Muscle layer of colon (tissue), 2 donors: ENCODE measurements at regions not wholly inside any gene's neighbourhood (a gene's known extent, or its start where the extent isn't known, plus 50 kb on each side); places are given as distances from the start of the nearest gene placed in this dataset.

Experiments used
- H3K27ac ChIP-seq: one replicate; pipeline ENCODE4 v1.7.0; 2013; ENCODE audit warnings: low read depth, mild to moderate bottlenecking, low read length, moderate library complexity
- H3K27me3 ChIP-seq, 2 donors: one replicate each; pipeline ENCODE4 v1.7.0; 2013; ENCODE audit warnings: low read length in 2 of 2, mild to moderate bottlenecking in 2 of 2; ENCODE audit not compliant: insufficient read depth in 2 of 2, control insufficient read depth in 1 of 2
- H3K36me3 ChIP-seq: one replicate; pipeline ENCODE4 v1.7.0; 2013; ENCODE audit warnings: mild to moderate bottlenecking, low read length; ENCODE audit not compliant: insufficient read depth
- H3K4me1 ChIP-seq: one replicate; pipeline ENCODE4 v1.7.0; 2013; ENCODE audit warnings: mild to moderate bottlenecking, low read length; ENCODE audit not compliant: insufficient read depth
- H3K4me3 ChIP-seq, 2 donors: one replicate each; pipeline ENCODE4 v1.7.0; 2013; ENCODE audit warnings: low read length in 2 of 2, low read depth in 1 of 2, mild to moderate bottlenecking in 1 of 2, moderate library complexity in 1 of 2
- H3K9ac ChIP-seq: one replicate; pipeline ENCODE4 v1.7.0; 2013; ENCODE audit warnings: low read length
- H3K9me3 ChIP-seq: one replicate; pipeline ENCODE4 v1.7.0; 2013; ENCODE audit warnings: mild to moderate bottlenecking, low read length
- donor health status: abdominal sarcoma.
- donor health status: Adenocarcinoma of cecum.

- Histone ChIP-seq H3K9me3 (no peaks in the 10 kb centered on the region), H3K4me1 (no peaks in the 10 kb centered on the region), H3K27me3 (no peaks in the 10 kb centered on the region), H3K36me3 (peaks cover 3% of the 10 kb centered on the region), H3K9ac (no peak overlapping the region), H3K27ac (no peak overlapping the region), H3K4me3 (no peak overlapping the region)
Observed at GRCh38 chr6:150730801-150731457, 131.2 kb downstream of the PLEKHG1 start.

- Histone ChIP-seq H3K9me3 (no peaks in the 10 kb centered on the region), H3K4me3 (no peak overlapping the region), H3K27ac (no peak overlapping the region), H3K36me3 (peaks cover 3% of the 10 kb centered on the region), H3K4me1 (no peaks in the 10 kb centered on the region), H3K9ac (no peak overlapping the region), H3K27me3 (no peaks in the 10 kb centered on the region)
Observed at GRCh38 chr6:150732765-150733539, 132.6 kb upstream of the MTHFD1L start.

GRCh38 chr6:150733726-150734125 lies 131.8 kb upstream of the MTHFD1L start:
- H3K27me3 ChIP-seq, result no peaks in the 10 kb centered on the region
- H3K9ac ChIP-seq, result no peak overlapping the region
- H3K4me1 ChIP-seq, result no peaks in the 10 kb centered on the region

GRCh38 chr6:150734235-150734634 lies 131.3 kb upstream of the MTHFD1L start:
- no peak overlapping the region for H3K4me3 ChIP-seq
- H3K27me3 ChIP-seq, result no peaks in the 10 kb centered on the region
- peaks cover 3% of the 10 kb centered on the region for H3K36me3 ChIP-seq
- no peaks in the 10 kb centered on the region for H3K4me1 ChIP-seq
- no peak overlapping the region for H3K27ac ChIP-seq
- no peaks in the 10 kb centered on the region for H3K9me3 ChIP-seq
- no peak overlapping the region for H3K9ac ChIP-seq

More at GRCh38 chr6:150733726-150734125, 131.8 kb upstream of the MTHFD1L start:
- H3K36me3 ChIP-seq, result peaks cover 3% of the 10 kb centered on the region
- no peaks in the 10 kb centered on the region for H3K9me3 ChIP-seq
- no peak overlapping the region for H3K4me3 ChIP-seq
- no peak overlapping the region for H3K27ac ChIP-seq

- no peaks in the 10 kb centered on the region for H3K4me1 ChIP-seq
Observed at GRCh38 chr6:150735341-150735851, 130.1 kb upstream of the MTHFD1L start.

GRCh38 chr6:150738092-150738629 lies 127.3 kb upstream of the MTHFD1L start:
- H3K4me1 ChIP-seq, result no peaks in the 10 kb centered on the region

More at GRCh38 chr6:150735341-150735851, 130.1 kb upstream of the MTHFD1L start:
- Histone ChIP-seq H3K9ac (no peak overlapping the region), H3K27me3 (no peaks in the 10 kb centered on the region), H3K36me3 (peaks cover 3% of the 10 kb centered on the region), H3K4me3 (no peak overlapping the region), H3K27ac (no peak overlapping the region), H3K9me3 (no peaks in the 10 kb centered on the region)

GRCh38 chr6:150739711-150740349 lies 125.7 kb upstream of the MTHFD1L start:
- Histone ChIP-seq H3K4me3 (no peak overlapping the region), H3K27ac (no peak overlapping the region), H3K9ac (no peak overlapping the region), H3K9me3 (no peaks in the 10 kb centered on the region), H3K36me3 (no peaks in the 10 kb centered on the region), H3K4me1 (no peaks in the 10 kb centered on the region), H3K27me3 (no peaks in the 10 kb centered on the region)

More at GRCh38 chr6:150738092-150738629, 127.3 kb upstream of the MTHFD1L start:
- Histone ChIP-seq H3K9ac (no peak overlapping the region), H3K4me3 (no peak overlapping the region), H3K27me3 (no peaks in the 10 kb centered on the region), H3K36me3 (peaks cover 3% of the 10 kb centered on the region), H3K9me3 (no peaks in the 10 kb centered on the region), H3K27ac (no peak overlapping the region)

GRCh38 chr6:150740453-150740852 lies 125.0 kb upstream of the MTHFD1L start:
- Histone ChIP-seq H3K9me3 (no peaks in the 10 kb centered on the region), H3K36me3 (no peaks in the 10 kb centered on the region), H3K27ac (no peak overlapping the region), H3K4me1 (no peaks in the 10 kb centered on the region), H3K4me3 (no peak overlapping the region), H3K27me3 (no peaks in the 10 kb centered on the region), H3K9ac (no peak overlapping the region)

- Histone ChIP-seq H3K4me1 (no peaks in the 10 kb centered on the region), H3K27me3 (no peaks in the 10 kb centered on the region), H3K4me3 (no peak overlapping the region), H3K9me3 (no peaks in the 10 kb centered on the region), H3K9ac (no peak overlapping the region), H3K36me3 (no peaks in the 10 kb centered on the region), H3K27ac (no peak overlapping the region)
Observed at GRCh38 chr6:150741633-150742200, 123.8 kb upstream of the MTHFD1L start.

- no peaks in the 10 kb centered on the region for H3K4me1 ChIP-seq
- H3K4me3 ChIP-seq, result no peak overlapping the region
- no peaks in the 10 kb centered on the region for H3K9me3 ChIP-seq
- H3K27me3 ChIP-seq, result no peaks in the 10 kb centered on the region
- H3K27ac ChIP-seq, result no peak overlapping the region
- no peaks in the 10 kb centered on the region for H3K36me3 ChIP-seq
- no peak overlapping the region for H3K9ac ChIP-seq
Observed at GRCh38 chr6:150744522-150745260, 120.8 kb upstream of the MTHFD1L start.
